ENCODE measurements at regions not wholly inside any gene's neighbourhood (a gene's known extent, or its start where the extent isn't known, plus 50 kb on each side); places are given as distances from the start of the nearest gene placed in this dataset.

- TF ChIP-seq, protein P1, sequence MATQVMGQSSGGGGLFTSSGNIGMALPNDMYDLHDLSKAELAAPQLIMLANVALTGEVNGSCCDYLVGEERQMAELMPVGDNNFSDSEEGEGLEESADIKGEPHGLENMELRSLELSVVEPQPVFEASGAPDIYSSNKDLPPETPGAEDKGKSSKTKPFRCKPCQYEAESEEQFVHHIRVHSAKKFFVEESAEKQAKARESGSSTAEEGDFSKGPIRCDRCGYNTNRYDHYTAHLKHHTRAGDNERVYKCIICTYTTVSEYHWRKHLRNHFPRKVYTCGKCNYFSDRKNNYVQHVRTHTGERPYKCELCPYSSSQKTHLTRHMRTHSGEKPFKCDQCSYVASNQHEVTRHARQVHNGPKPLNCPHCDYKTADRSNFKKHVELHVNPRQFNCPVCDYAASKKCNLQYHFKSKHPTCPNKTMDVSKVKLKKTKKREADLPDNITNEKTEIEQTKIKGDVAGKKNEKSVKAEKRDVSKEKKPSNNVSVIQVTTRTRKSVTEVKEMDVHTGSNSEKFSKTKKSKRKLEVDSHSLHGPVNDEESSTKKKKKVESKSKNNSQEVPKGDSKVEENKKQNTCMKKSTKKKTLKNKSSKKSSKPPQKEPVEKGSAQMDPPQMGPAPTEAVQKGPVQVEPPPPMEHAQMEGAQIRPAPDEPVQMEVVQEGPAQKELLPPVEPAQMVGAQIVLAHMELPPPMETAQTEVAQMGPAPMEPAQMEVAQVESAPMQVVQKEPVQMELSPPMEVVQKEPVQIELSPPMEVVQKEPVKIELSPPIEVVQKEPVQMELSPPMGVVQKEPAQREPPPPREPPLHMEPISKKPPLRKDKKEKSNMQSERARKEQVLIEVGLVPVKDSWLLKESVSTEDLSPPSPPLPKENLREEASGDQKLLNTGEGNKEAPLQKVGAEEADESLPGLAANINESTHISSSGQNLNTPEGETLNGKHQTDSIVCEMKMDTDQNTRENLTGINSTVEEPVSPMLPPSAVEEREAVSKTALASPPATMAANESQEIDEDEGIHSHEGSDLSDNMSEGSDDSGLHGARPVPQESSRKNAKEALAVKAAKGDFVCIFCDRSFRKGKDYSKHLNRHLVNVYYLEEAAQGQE (IDR thresholded peaks at IDR 0.05; ENCODE audit: low read depth), result no peak
- TF ChIP-seq, protein P2, sequence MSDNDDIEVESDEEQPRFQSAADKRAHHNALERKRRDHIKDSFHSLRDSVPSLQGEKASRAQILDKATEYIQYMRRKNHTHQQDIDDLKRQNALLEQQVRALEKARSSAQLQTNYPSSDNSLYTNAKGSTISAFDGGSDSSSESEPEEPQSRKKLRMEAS (IDR thresholded peaks at IDR 0.05), result no peak
- TF ChIP-seq EGR1 (IDR thresholded peaks at IDR 0.05) (no peak), ZBTB7A (IDR thresholded peaks at IDR 0.05; ENCODE audit: low read depth) (no peak), EP300 (IDR thresholded peaks at IDR 0.05; ENCODE audit: borderline replicate concordance) (no peak), YY1 (IDR thresholded peaks at IDR 0.05; ENCODE audit: low read depth) (no peak), USF1 (IDR thresholded peaks at IDR 0.05) (no peak), TAF1 (IDR thresholded peaks at IDR 0.05; ENCODE audit: low read depth) (no peak), CREB1 (IDR thresholded peaks at IDR 0.05; ENCODE audit: low read depth) (no peak), CEBPB (IDR thresholded peaks at IDR 0.05) (no peak), TEAD4 (IDR thresholded peaks at IDR 0.05) (no peak), RAD21 (IDR thresholded peaks at IDR 0.05; ENCODE audit: low read depth) (no peak), TCF12 (IDR thresholded peaks at IDR 0.05; ENCODE audit: low read depth) (no peak)
Observed at GRCh38 chr20:24147961-24148360, 159.4 kb upstream of the GGTLC1 start.

All from Ishikawa (cell line).